ENCODE measurements at regions not wholly inside any gene's neighbourhood (a gene's known extent, or its start where the extent isn't known, plus 50 kb on each side); places are given as distances from the start of the nearest gene placed in this dataset.

GRCh38 chr22:48872271-48873190, 955.1 kb downstream of the BRD1 start:
- no peak for DNase-seq (ENCODE audit: low spot score)

DNA sequence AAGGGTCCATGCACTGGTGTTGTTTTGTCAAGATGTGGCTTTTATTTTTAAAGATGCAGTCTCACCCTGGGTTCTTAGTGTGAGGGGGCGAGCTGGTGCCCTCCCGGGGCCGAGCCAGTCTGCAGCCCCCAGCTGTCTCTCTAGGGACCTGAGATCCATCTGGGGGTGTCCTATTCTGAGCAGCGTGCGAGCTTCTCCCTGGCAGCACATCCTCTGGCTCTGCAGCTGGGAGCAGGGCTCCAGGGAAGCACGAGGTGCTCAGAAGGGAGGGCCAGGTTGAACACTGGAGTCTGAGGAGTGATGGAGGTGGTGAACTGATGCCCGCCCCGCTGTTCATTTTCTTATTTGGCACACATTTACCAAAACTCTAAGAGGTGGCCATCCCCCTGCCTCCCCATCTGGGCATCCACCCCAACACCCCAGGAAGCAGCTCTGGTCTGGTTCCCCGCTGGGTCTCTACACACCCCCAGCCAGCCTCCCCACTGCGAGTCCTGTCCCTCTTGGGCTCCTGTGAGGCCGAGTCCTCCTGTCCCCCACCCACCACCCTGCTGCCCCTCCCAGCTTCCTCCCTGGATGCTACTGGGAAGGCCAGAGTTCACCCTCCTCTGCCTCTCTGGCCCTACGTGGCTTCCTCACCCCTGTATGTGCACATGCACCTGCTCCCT, 956.4 kb downstream of the BRD1 start:
- DNase-seq (ENCODE audit: low spot score), result no peak

GRCh38 chr22:48870436-48870835, 957.2 kb downstream of the BRD1 start:
- DNase-seq (ENCODE audit: low spot score), result no peak

GRCh38 chr22:48869788-48870187, 957.9 kb downstream of the BRD1 start:
- no peak for DNase-seq (ENCODE audit: low spot score)

DNA sequence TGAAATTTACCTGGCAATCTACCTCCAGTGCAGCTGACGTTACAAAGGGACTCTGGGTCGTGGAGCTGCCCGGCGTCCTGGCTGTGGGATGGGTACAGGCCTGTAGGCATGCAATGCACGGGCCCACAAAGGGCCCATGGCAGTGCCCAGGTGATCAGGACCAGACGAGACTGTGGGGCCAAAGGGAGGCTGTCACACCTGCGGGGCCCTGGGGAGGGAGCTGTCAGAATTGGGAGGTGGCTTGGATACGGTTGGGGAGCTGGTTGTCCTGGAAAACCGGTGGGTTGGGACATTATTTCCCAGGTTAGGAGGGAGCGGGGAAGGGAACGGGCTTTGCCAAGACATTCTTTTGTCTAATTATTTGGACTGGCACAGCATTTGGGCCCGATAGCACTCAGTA, 958.5 kb downstream of the BRD1 start:
- DNase-seq (ENCODE audit: low spot score), result no peak

DNA sequence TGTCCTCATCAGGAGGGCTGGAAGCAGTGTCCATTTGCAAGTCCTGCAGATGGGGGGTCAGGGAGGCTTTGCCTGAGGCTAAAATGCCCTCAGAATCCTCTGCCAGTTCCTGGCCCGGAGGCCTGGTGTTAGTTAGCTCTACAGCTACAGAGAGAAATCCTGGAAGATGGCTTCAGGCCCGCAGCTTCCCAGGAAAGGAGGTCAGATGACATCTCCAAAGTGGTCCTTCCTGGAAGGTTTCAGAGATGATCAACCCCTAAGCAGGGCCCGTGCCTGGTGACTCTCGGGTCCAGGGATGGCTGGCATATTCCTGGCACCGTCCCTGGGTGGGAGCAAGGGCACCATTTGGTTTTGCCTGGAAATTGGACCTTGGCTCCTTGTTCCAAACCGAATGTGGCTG, 959.1 kb downstream of the BRD1 start:
- DNase-seq (ENCODE audit: low spot score), result no peak

GRCh38 chr22:48867891-48868290, 959.8 kb downstream of the BRD1 start:
- DNase-seq (ENCODE audit: low spot score), result no peak

DNA sequence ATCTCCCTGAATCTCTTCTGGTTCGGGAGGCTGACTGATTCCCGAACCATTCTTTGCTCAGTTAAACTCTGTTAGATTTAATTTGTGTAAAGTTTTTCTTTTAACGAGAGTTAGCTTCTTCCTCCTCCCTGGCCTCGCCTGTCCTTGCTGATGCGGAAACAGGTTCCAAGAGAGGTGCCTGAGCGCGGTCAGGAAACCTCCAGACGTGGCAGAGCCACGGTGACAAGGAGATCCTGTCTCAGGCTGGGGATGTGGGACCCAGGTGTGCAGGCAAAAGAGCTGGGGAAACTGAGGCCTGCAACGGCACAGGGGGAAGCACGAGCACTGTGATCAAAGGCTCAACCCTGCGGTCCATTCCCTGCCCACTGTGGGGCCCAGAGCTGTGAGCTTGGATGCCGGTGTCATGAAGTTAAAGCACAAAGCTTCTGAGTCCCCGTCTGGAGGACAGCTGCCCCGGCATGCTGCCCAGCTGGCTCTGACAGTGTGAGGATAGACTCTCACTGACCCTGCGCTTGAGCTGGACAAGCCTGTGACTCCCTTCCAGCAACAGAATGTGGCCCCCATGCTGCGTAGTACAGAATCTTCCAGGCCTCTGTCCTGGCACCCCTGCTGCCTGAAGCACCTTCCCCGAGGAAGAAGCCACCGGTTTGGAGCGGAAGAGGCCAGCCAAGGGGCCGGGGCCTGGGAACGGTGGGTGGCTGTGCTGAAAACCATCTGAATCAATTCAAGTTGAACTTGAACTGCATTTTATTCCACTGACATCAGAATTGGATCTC, 960.6 kb downstream of the BRD1 start:
- no peak for DNase-seq (ENCODE audit: low spot score)

- DNase-seq (ENCODE audit: low spot score), result no peak
These were observed 962.9 kb downstream of the BRD1 start for GRCh38 chr22:48864748-48865147.

GRCh38 chr22:48863965-48864528, 963.6 kb downstream of the BRD1 start:
- DNase-seq (ENCODE audit: low spot score), result no peak

- no peak for DNase-seq (ENCODE audit: low spot score)
These were observed 967.1 kb downstream of the BRD1 start for GRCh38 chr22:48860557-48860956.

DNA sequence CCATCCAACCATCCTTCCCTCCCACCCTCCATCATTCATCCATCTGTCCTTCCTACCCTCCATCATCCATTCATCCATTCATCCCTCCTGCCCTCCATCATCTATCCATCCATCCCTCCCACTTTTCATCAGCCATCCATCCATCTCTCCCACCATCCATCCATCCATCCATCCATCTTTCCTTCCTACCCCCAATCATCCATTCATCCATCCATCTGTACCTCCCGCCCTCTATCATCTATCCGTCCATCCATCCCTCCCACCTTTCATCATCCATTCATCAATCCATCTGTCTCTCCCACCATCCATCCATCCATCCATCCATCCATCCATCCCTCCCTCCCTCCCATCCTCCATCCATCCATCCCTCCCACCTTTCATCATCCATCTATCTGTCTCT, 968.8 kb downstream of the BRD1 start:
- no peak for DNase-seq (ENCODE audit: low spot score)

GRCh38 chr22:48858121-48858520, 969.6 kb downstream of the BRD1 start:
- no peak for DNase-seq (ENCODE audit: low spot score)

DNA sequence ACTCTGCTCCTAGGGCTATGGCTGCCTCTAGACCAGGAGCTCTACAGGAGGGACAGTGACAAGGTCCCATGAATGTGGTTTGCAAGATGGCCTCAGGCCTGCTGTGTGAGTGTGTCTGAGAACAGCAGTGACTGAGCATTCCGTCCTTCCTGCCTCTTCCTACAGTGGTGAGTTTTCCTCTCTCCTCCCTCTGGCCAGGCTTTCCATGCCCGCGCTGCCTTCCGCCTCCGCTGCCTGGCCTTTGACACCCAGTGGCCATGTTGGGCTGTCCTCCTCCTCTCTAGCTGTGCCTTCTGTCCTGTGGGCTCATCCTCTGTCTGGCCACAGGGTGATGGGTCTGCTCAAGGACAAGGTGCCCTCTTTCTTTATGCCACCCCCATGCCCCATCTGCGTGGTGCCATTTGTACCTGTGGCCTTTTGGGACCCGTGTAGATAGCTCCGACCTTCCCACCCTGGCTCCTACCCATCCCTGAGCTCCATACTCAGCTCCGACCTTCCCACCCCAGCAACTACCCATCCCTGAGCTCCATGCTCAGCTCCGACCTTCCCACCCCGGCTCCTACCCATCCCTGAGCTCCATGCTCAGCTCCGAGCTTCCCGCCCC, 970.4 kb downstream of the BRD1 start:
- no peak for DNase-seq (ENCODE audit: low spot score)

DNA sequence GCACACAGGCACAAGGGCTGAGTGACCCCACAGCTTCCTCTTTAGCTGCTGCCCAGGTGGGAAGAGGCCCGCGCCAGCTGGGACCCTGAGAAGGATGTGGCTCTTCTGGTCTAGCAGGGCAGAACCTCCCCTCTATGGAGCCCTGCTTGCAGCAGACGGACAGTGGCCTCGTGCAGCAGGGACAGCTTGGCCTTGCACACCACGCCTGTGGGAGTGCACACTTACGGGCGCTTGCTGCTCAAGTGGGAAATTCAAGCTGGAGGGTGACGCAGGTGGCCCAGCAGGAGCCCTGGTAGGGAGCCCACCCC, 971.4 kb downstream of the BRD1 start:
- DNase-seq (ENCODE audit: low spot score), result no peak

DNA sequence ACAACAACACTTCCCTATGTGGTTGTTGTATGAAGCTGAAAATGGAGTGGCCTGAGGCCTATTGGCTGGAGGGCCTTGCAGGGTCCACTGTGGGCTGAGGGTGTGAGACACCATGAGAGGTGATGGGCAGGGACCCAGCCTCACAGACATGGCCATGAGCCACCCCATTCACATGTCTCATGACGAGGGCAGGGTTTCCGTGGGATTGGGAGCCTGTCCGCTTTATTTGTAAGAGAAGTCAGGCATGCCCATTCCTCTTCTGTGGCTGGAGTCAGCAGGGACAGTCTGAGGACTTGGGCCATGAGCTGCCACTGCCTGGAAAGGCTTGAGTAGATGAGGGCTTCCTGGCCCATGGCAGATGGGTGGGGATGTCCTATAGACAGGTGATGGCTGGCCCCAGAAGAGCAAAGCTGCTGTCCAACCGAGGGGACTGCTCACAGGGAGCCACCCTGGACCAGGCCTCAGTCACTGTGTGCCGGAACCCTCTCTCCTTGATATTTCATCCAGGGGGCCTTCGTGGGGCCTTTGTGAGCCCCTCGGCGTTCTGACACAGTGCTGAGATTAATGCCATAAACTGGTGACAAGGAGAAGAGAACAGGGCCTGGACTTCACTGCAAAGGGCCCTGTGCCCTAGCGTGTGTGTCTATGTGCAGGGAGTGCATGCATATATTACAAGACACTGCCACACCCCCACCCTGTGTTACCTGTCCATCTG, 971.9 kb downstream of the BRD1 start:
- DNase-seq (ENCODE audit: low spot score), result no peak

DNA sequence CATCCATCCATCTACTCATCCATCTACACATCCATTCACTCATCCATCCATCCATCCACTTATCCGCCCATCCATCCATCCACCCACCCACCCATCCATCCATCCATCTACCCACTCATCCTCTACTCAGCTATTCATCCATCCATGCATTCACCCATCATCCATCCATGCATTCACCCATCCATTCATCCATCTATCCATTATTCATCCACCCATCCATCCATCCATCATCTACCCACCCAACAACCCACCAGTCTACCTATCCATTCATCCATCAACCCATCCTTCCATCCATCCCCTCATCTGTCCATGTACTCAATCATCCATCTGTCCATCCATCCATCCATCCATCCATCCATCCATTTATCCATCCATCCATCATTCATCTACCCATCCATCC, 972.7 kb downstream of the BRD1 start:
- DNase-seq (ENCODE audit: low spot score), result no peak

DNA sequence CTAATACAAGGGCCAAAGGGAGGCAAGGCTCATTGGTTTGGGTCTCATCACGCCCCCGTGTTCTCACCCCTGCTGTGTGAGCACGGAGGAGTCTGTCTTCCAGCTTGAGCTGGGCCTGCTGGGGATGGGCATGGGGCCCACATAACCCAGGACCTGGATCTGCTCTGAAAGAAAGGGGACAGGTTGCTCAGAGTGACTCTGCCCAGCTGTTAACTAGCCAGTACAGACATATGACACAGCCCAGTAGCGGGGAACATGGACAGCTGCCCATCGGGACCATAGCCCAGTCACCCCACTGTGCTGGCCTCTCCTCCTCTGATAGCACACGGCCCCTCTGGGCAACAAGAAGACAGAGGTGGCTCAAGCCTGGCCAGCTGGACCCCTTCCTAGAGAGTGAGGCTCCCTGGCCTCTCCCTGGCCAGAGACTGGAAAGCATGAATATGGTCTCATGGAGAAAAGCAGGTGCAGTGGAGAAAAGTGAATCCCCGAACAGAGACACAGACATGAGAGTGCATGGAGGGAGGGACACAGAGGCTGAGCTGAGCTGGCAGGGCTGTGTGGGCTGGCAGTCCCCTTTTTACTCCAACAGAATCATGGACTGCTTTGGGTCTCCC, 973.9 kb downstream of the BRD1 start:
- no peak for DNase-seq (ENCODE audit: low spot score)

- DNase-seq (ENCODE audit: low spot score), result no peak
These were observed 975.6 kb downstream of the BRD1 start for GRCh38 chr22:48851933-48852549.

GRCh38 chr22:48850658-48851287, 976.9 kb downstream of the BRD1 start:
- DNase-seq (ENCODE audit: low spot score), result no peak

Data from HT-29 (cell line).